IMR-90 (cell line): ENCODE measurements at regions not wholly inside any gene's neighbourhood (a gene's known extent, or its start where the extent isn't known, plus 50 kb on each side); places are given as distances from the start of the nearest gene placed in this dataset.

Experiments
- ATAC-seq: fragments of 200-7000 bp; cut with Tn5 transposase; 2 replicates; pipeline ENCODE4 v1.9.1; 2020; ENCODE audit warnings: low read depth, mild to moderate bottlenecking, moderate library complexity
- BruUV-seq: library from RNA; stranded (reverse); fragments of 400-500 nt; replicated peaks from 2 replicates; lab custom pipeline; 2021; lab: Mats Ljungman, UMichigan
- CTCF ChIA-PET: fragments of 300-600 bp; formaldehyde crosslinking; extraction: SDS; loops from one replicate; lab custom pipeline; 2021; ENCODE audit warnings: antibody characterized with exemption; lab: Yijun Ruan, JAX
- POLR2A ChIA-PET: fragments of 300-600 bp; sonication (Branson Sonifier 250); formaldehyde crosslinking; loops from one replicate; lab custom pipeline; 2022; ENCODE audit warnings: antibody characterized with exemption; ENCODE audit not compliant: unreplicated experiment; lab: Charles Lee
- DNase-seq: peaks from one replicate; pipeline ENCODE4 v3.0.0; 2013
- H2AFZ ChIP-seq: replicated peaks from 2 replicates; pipeline ENCODE3; 2013; ENCODE audit warnings: low read length, mild to moderate bottlenecking; ENCODE audit not compliant: poor library complexity
- H2AK5ac ChIP-seq: 2 replicates; pipeline ENCODE4 v1.6.1; 2013; ENCODE audit warnings: low read depth, low read length, inconsistent platforms
- H2AK9ac ChIP-seq: replicated peaks from 2 replicates; pipeline ENCODE3; 2013; ENCODE audit warnings: mild to moderate bottlenecking, low read depth, low read length, moderate library complexity; ENCODE audit not compliant: poor library complexity
- H2BK120ac ChIP-seq: 2 replicates; pipeline ENCODE4 v1.6.1; 2013; ENCODE audit warnings: low read depth, low read length, inconsistent platforms
- H2BK15ac ChIP-seq: 3 replicates; pipeline ENCODE4 v1.6.1; 2013; ENCODE audit warnings: low read depth, low read length, inconsistent platforms
- H2BK20ac ChIP-seq: 2 replicates; pipeline ENCODE4 v1.6.1; 2013; ENCODE audit warnings: low read depth, mild to moderate bottlenecking, inconsistent platforms, low read length, moderate library complexity
- H2BK5ac ChIP-seq: 2 replicates; pipeline ENCODE4 v1.6.1; 2013; ENCODE audit warnings: mild to moderate bottlenecking, low read depth, low read length, inconsistent platforms; ENCODE audit not compliant: poor library complexity, severe bottlenecking
- H3K14ac ChIP-seq: replicated peaks from 2 replicates; pipeline ENCODE4 v1.6.1; 2013; ENCODE audit warnings: low read depth, low read length, inconsistent platforms
- H3K18ac ChIP-seq: 2 replicates; pipeline ENCODE4 v1.6.1; 2013; ENCODE audit warnings: low read depth, low read length, control low read depth
- H3K23ac ChIP-seq: 2 replicates; pipeline ENCODE4 v1.6.1; 2013; ENCODE audit warnings: low read depth, low read length, inconsistent platforms
- H3K27ac ChIP-seq: 2 replicates; pipeline ENCODE4 v1.5.1; 2013; ENCODE audit warnings: mild to moderate bottlenecking, control low read depth, low read length; ENCODE audit not compliant: insufficient read depth
- H3K27me3 ChIP-seq: 2 replicates; pipeline ENCODE4 v1.6.1; 2013; ENCODE audit warnings: low read length; ENCODE audit not compliant: control insufficient read depth, insufficient read depth
- H3K36me3 ChIP-seq: 2 replicates; pipeline ENCODE4 v1.6.1; 2013; ENCODE audit warnings: low read length, mixed read lengths; ENCODE audit not compliant: control insufficient read depth, insufficient read depth
- H3K4ac ChIP-seq: 2 replicates; pipeline ENCODE4 v1.6.1; 2013; ENCODE audit warnings: low read depth, low read length, inconsistent platforms
- H3K4me1 ChIP-seq: 2 replicates; pipeline ENCODE4 v1.6.1; 2013; ENCODE audit warnings: low read length, mixed read lengths; ENCODE audit not compliant: control insufficient read depth, insufficient read depth
- H3K4me2 ChIP-seq: 2 replicates; pipeline ENCODE4 v1.6.1; 2013; ENCODE audit warnings: low read depth, mild to moderate bottlenecking, control low read depth, low read length, moderate library complexity
- H3K4me3 ChIP-seq: 2 replicates; pipeline ENCODE4 v1.5.1; 2013; ENCODE audit warnings: low read depth, mild to moderate bottlenecking, control low read depth, low read length, moderate library complexity; ENCODE audit not compliant: insufficient read depth
- H3K56ac ChIP-seq: 2 replicates; pipeline ENCODE4 v1.6.1; 2013; ENCODE audit warnings: low read length, inconsistent platforms; ENCODE audit not compliant: insufficient read depth; ENCODE audit errors: extremely low read depth
- H3K79me1 ChIP-seq, 2 experiments: 2 replicates each; pipeline ENCODE4 v1.6.1; 2013; ENCODE audit warnings: low read length in 2 of 2, inconsistent platforms in 1 of 2, low read depth in 1 of 2
- H3K9ac ChIP-seq: 2 replicates; pipeline ENCODE4 v1.6.1; 2013; ENCODE audit warnings: low read depth, low read length, control low read depth
- H3K9me1 ChIP-seq: 2 replicates; pipeline ENCODE4 v1.6.1; 2013; ENCODE audit warnings: low read length, inconsistent platforms; ENCODE audit not compliant: insufficient read depth
- H3K9me3 ChIP-seq: 2 replicates; pipeline ENCODE4 v1.6.1; 2013; ENCODE audit warnings: low read length; ENCODE audit not compliant: control insufficient read depth, insufficient read depth
- H4K20me1 ChIP-seq: 2 replicates; pipeline ENCODE4 v1.6.1; 2013; ENCODE audit warnings: low read length, inconsistent platforms; ENCODE audit not compliant: insufficient read depth
- H4K5ac ChIP-seq: 2 replicates; pipeline ENCODE4 v1.6.1; 2013; ENCODE audit warnings: mild to moderate bottlenecking, low read depth, low read length, control low read depth
- H4K8ac ChIP-seq, 2 experiments: 2 replicates each; pipeline ENCODE4 v1.6.1; 2013; ENCODE audit warnings: low read depth in 2 of 2, low read length in 2 of 2, control low read depth in 1 of 2, inconsistent platforms in 1 of 2
- H4K91ac ChIP-seq: 2 replicates; pipeline ENCODE4 v1.6.1; 2013; ENCODE audit warnings: low read depth, low read length, inconsistent platforms; ENCODE audit not compliant: insufficient read depth
- MAZ ChIP-seq: IDR thresholded peaks from 2 replicates; pipeline ENCODE4 v1.6.1; 2012; ENCODE audit warnings: low read depth, mild to moderate bottlenecking, low read length, improper control_type of control experiment, moderate library complexity, borderline replicate concordance
- NFE2L2 ChIP-seq: fragments of 150-350 bp; IDR thresholded peaks from 2 replicates; pipeline ENCODE4 v1.6.1; 2016; ENCODE audit warnings: low read depth, mild to moderate bottlenecking, low read length
- POLR2A ChIP-seq: IDR thresholded peaks from 2 replicates; pipeline ENCODE4 v1.6.1; 2012; ENCODE audit warnings: mild to moderate bottlenecking, low read depth, low read length
- RCOR1 ChIP-seq: IDR thresholded peaks from 2 replicates; pipeline ENCODE4 v1.6.1; 2012; ENCODE audit warnings: mild to moderate bottlenecking, low read length, improper control_type of control experiment; ENCODE audit not compliant: insufficient replicate concordance
- WGBS, 2 experiments: methylation state at CpG; one replicate each; pipeline versions ENCODE4 v1.1.5 to v1.1.7; 2013; ENCODE audit warnings: missing lambda C conversion rate in 2 of 2; ENCODE audit not compliant: insufficient read length in 1 of 2; ENCODE audit errors: extremely low coverage in 2 of 2; 5-methylcytosine and 5-hydroxymethylcytosine counted together
- dilution Hi-C: fragments of 300-500 bp; cut with HindIII; formaldehyde crosslinking; loops from one replicate; pipeline ENCODE4 v1.14.3; 2018; ENCODE audit warnings: low sequenced_read_pairs; ENCODE audit not compliant: unreplicated experiment
- in situ Hi-C: fragments of 300-500 bp; cut with MboI; formaldehyde crosslinking; loops from 3 replicates; pipeline ENCODE4 v1.14.3; 2019; ENCODE audit warnings: low sequenced_read_pairs, inconsistent platforms, mixed read lengths
- intact Hi-C: fragments of 100-400 bp; cut with micrococcal nuclease; formaldehyde crosslinking; loops from 2 replicates; pipeline ENCODE4 v1.10.0; 2022

- no peak overlapping the region for H2AK9ac ChIP-seq
- H3K27me3 ChIP-seq, result peaks cover 2% of the 10 kb centered on the region; the same call in 1 of the 2 replicates
- no TSS peak for BruUV-seq
- no peaks in the 10 kb centered on the region for H4K20me1 ChIP-seq
- DNase-seq, result peak; percentile 59
- POLR2A ChIA-PET, result no interaction called here
- peak overlapping the region; percentile 73; the same call in 1 of the 2 replicates for H3K27ac ChIP-seq
- intact Hi-C loops, result no loop called here
- H3K79me1 ChIP-seq, result no peaks in the 10 kb centered on the region
- no peak overlapping the region for H3K9ac ChIP-seq
- H3K56ac ChIP-seq, result no peak overlapping the region
- TF ChIP-seq MAZ (no peak), POLR2A (no peak), NFE2L2 (no peak), RCOR1 (no peak)
- no peaks in the 10 kb centered on the region; the same call in 1 of the 2 replicates for H3K9me1 ChIP-seq
- H3K23ac ChIP-seq, result no peak overlapping the region
- no peak overlapping the region for H2BK15ac ChIP-seq
- in situ Hi-C loops, result no loop called here
- peak overlapping the region in 1 of 2 experiments; percentile 72; a peak in 1 of 4 replicates for H4K8ac ChIP-seq
- H2BK5ac ChIP-seq, result peak overlapping the region; percentile 85
- H3K4ac ChIP-seq, result peak overlapping the region; percentile 65; the same call in 1 of the 2 replicates
- H4K91ac ChIP-seq, result no peak overlapping the region
- CTCF ChIA-PET, result interaction anchor here (1.0 kb wide), 2 partner anchors 10 to 99 kb away, joined by 3 to 4 read pairs; no protein-coding TSS in a partner anchor
- no peaks in the 10 kb centered on the region for H3K36me3 ChIP-seq
- dilution Hi-C loops, result no loop called here
- H3K9me3 ChIP-seq, result no peaks in the 10 kb centered on the region
- H2BK20ac ChIP-seq, result peak overlapping the region; percentile 69; the same call in 1 of the 2 replicates
- no peak overlapping the region for H2AK5ac ChIP-seq
- H3K4me2 ChIP-seq, result peak overlapping the region; percentile 10; the same call in 1 of the 2 replicates
- no peak overlapping the region; the same call in 1 of the 2 replicates for H3K18ac ChIP-seq
- H3K4me3 ChIP-seq, result no peak overlapping the region
- no peak overlapping the region; the same call in 1 of the 2 replicates for H4K5ac ChIP-seq
- WGBS, 2 experiments, result no CpG with 5 or more reads among the region's 4 CpGs
- peak overlapping the region; percentile 67 for H2BK120ac ChIP-seq
- ATAC-seq, result peak; percentile 32; the same call in 1 of the 2 replicates
- H2AFZ ChIP-seq, result no peak overlapping the region
- H3K14ac ChIP-seq, result no peak overlapping the region
- H3K4me1 ChIP-seq, result peaks cover 6% of the 10 kb centered on the region
These were observed 117.3 kb upstream of the NEO1 start for GRCh38 chr15:72934921-72935320.
